Muscle of leg (tissue), 3 donors: ENCODE measurements at regions not wholly inside any gene's neighbourhood (a gene's known extent, or its start where the extent isn't known, plus 50 kb on each side); places are given as distances from the start of the nearest gene placed in this dataset.
"Not testable (repeated sequence)": the region's sequence is repeated elsewhere in the genome, so short reads cannot be mapped to it uniquely, and the experiment has no call there.

Source experiments
- DNase-seq: peaks from one replicate; pipeline ENCODE4 v3.0.0; 2013
- H3K27ac ChIP-seq: one replicate; pipeline ENCODE4 v1.5.1; 2013; ENCODE audit warnings: mild to moderate bottlenecking, low read length, control low read depth
- H3K27me3 ChIP-seq: one replicate; pipeline ENCODE4 v1.6.1; 2013; ENCODE audit warnings: low read length; ENCODE audit not compliant: control insufficient read depth, insufficient read depth
- H3K36me3 ChIP-seq: one replicate; pipeline ENCODE4 v1.6.1; 2013; ENCODE audit warnings: low read length; ENCODE audit not compliant: control insufficient read depth, insufficient read depth
- H3K4me1 ChIP-seq: one replicate; pipeline ENCODE4 v1.6.1; 2013; ENCODE audit warnings: low read length; ENCODE audit not compliant: control insufficient read depth, insufficient read depth
- H3K4me3 ChIP-seq: one replicate; pipeline ENCODE4 v1.5.1; 2013; ENCODE audit warnings: low read length, control low read depth
- H3K9me3 ChIP-seq: replicated peaks from 2 replicates; pipeline ENCODE4 v1.6.1; 2013; ENCODE audit warnings: low read depth, low read length; ENCODE audit not compliant: control insufficient read depth
- WGBS: methylation state at CpG from one replicate; pipeline ENCODE4 v1.1.5; 2013; ENCODE audit warnings: missing lambda C conversion rate; ENCODE audit not compliant: insufficient coverage; 5-methylcytosine and 5-hydroxymethylcytosine counted together

- H3K36me3 ChIP-seq, result peaks cover 20% of the 10 kb centered on the region
- WGBS, result no CpG with 5 or more reads among the region's 4 CpGs
- H3K4me3 ChIP-seq, result no peak overlapping the region
- no peaks in the 10 kb centered on the region for H3K4me1 ChIP-seq
- H3K27me3 ChIP-seq, result no peaks in the 10 kb centered on the region
- no peak overlapping the region for H3K27ac ChIP-seq
- H3K9me3 ChIP-seq, result no peaks in the 10 kb centered on the region
- DNase-seq, result no peak
Observed at GRCh38 chr6:144510859-144511258, 225.7 kb downstream of the UTRN start.

GRCh38 chr6:144515761-144516160 lies 230.6 kb downstream of the UTRN start:
- Histone ChIP-seq H3K4me1 (no peaks in the 10 kb centered on the region), H3K27ac (no peak overlapping the region), H3K4me3 (no peak overlapping the region), H3K36me3 (peaks cover 17% of the 10 kb centered on the region), H3K9me3 (no peaks in the 10 kb centered on the region), H3K27me3 (no peaks in the 10 kb centered on the region)
- DNase-seq, result no peak
- 67% methylated on average over 2 of the region's 5 CpGs for WGBS

- Histone ChIP-seq H3K4me3 (no peak overlapping the region), H3K27me3 (no peaks in the 10 kb centered on the region), H3K4me1 (no peaks in the 10 kb centered on the region), H3K27ac (no peak overlapping the region), H3K9me3 (no peaks in the 10 kb centered on the region), H3K36me3 (peaks cover 14% of the 10 kb centered on the region)
- 15% methylated on average over 2 of the region's 4 CpGs for WGBS
- peak; percentile 78 for DNase-seq
Observed at GRCh38 chr6:144519426-144519825, 234.3 kb downstream of the UTRN start.

GRCh38 chr6:144528743-144529425 lies 243.7 kb downstream of the UTRN start:
- 82% methylated on average over 7 of the region's 9 CpGs for WGBS
- H3K9me3 ChIP-seq, result no peaks in the 10 kb centered on the region
- no peak overlapping the region for H3K4me3 ChIP-seq
- DNase-seq, result no peak
- H3K36me3 ChIP-seq, result peaks cover 15% of the 10 kb centered on the region
- no peaks in the 10 kb centered on the region for H3K27me3 ChIP-seq
- H3K27ac ChIP-seq, result no peak overlapping the region
- H3K4me1 ChIP-seq, result peaks cover 3% of the 10 kb centered on the region

- no peak for DNase-seq
- H3K4me1 ChIP-seq, result peaks cover 3% of the 10 kb centered on the region
- no peaks in the 10 kb centered on the region for H3K9me3 ChIP-seq
- no peak overlapping the region for H3K4me3 ChIP-seq
- no peak overlapping the region for H3K27ac ChIP-seq
- H3K36me3 ChIP-seq, result peaks cover 15% of the 10 kb centered on the region
- no peaks in the 10 kb centered on the region for H3K27me3 ChIP-seq
- no CpG with 5 or more reads among the region's 2 CpGs for WGBS
Observed at GRCh38 chr6:144530118-144530517, 245.0 kb downstream of the UTRN start.

GRCh38 chr6:144532238-144532637 lies 247.1 kb downstream of the UTRN start:
- not testable (repeated sequence) for H3K4me3 ChIP-seq, H3K27ac ChIP-seq, H3K4me1 ChIP-seq, DNase-seq, H3K9me3 ChIP-seq, H3K27me3 ChIP-seq
- no CpG with 5 or more reads among the region's 3 CpGs for WGBS
- H3K36me3 ChIP-seq, result peaks cover 15% of the 10 kb centered on the region

GRCh38 chr6:144534180-144534579 lies 249.0 kb downstream of the UTRN start:
- Histone ChIP-seq H3K36me3 (peaks cover 5% of the 10 kb centered on the region), H3K4me3 (no peak overlapping the region), H3K27ac (peak overlapping the region; percentile 70), H3K27me3 (no peaks in the 10 kb centered on the region), H3K9me3 (no peaks in the 10 kb centered on the region), H3K4me1 (no peaks in the 10 kb centered on the region)
- peak; percentile 95 for DNase-seq
- WGBS, result no CpG with 5 or more reads among the region's 3 CpGs

- Histone ChIP-seq H3K4me1 (no peaks in the 10 kb centered on the region), H3K27me3 (no peaks in the 10 kb centered on the region), H3K4me3 (no peak overlapping the region), H3K36me3 (peaks cover 3% of the 10 kb centered on the region), H3K9me3 (no peaks in the 10 kb centered on the region), H3K27ac (no peak overlapping the region)
- DNase-seq, result no peak
- WGBS, result 100% methylated on average over 1 of the region's 2 CpGs
Observed at GRCh38 chr6:144535630-144536029, 250.5 kb downstream of the UTRN start.

- Histone ChIP-seq H3K4me1 (no peaks in the 10 kb centered on the region), H3K4me3 (no peak overlapping the region), H3K27me3 (no peaks in the 10 kb centered on the region), H3K36me3 (peaks cover 8% of the 10 kb centered on the region), H3K27ac (no peak overlapping the region), H3K9me3 (no peaks in the 10 kb centered on the region)
- WGBS, result no CpG with 5 or more reads among the region's 1 CpG
- DNase-seq, result no peak
Observed at GRCh38 chr6:144536079-144536478, 250.9 kb downstream of the UTRN start.

GRCh38 chr6:144543006-144543871 lies 258.1 kb downstream of the UTRN start:
- Histone ChIP-seq H3K4me3 (no peak overlapping the region), H3K27me3 (no peaks in the 10 kb centered on the region), H3K9me3 (no peaks in the 10 kb centered on the region), H3K27ac (no peak overlapping the region), H3K36me3 (peaks cover 25% of the 10 kb centered on the region), H3K4me1 (no peaks in the 10 kb centered on the region)
- no peak for DNase-seq
- 80% methylated on average over 3 of the region's 8 CpGs for WGBS
